Activated CD8-positive, alpha-beta memory T cell treated with anti-CD3 and anti-CD28 coated beads for 48 hours (primary cell): ENCODE measurements at regions not wholly inside any gene's neighbourhood (a gene's known extent, or its start where the extent isn't known, plus 50 kb on each side); places are given as distances from the start of the nearest gene placed in this dataset.

ENCODE experiments used
- DNase-seq, 3 experiments: peaks; one replicate each; pipeline ENCODE4 v3.0.0-alpha.2; 2020; ENCODE audit warnings: low read depth in 2 of 3, low spot score in 2 of 3

DNA sequence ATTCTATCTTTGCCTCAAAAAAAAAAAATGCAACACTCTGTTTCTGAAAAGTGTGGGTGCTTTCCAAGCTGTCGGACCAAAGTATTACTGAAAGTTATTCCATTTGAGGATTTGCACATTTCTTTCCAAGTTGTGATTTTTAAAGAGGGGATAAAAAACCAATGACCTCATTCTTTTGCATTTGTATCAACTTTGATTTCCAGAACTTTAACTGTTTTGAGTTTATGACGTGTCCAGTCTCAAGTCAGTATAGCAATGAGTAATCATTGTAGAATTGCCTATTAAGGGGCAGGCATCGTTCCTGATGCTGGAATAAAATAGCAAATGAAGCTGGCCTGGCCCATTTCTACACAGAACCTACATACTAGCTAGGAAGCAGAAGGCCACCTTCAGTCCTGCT lies 229.6 kb upstream of the RBFOX1 start:
- DNase-seq, result no peak

- no peak for DNase-seq
Observed at GRCh38 chr16:7101054-7101453, 231.6 kb upstream of the RBFOX1 start.

DNA sequence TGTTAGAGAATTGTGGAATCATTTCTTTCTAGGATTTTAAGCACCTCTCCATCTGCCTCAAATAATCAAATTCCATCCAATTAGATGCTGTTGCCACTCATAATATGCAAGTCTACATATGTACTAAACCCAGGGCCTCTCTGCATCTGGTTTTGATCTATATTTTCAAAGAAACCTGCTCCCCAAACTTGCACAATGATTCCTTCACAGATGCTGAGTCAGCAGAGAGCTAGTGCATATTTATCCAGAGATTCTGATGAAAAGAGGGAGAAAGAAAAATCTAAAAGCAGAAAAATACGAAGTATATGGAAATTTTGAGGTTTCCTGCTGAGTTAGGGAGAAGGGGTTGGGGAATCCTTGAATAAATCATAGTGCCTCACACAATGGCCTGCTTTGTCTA lies 235.1 kb upstream of the RBFOX1 start:
- no peak for DNase-seq

- no peak for DNase-seq
Observed at GRCh38 chr16:7093511-7093910, 239.1 kb upstream of the RBFOX1 start.

GRCh38 chr16:7090628-7091115 lies 242.0 kb upstream of the RBFOX1 start:
- no peak for DNase-seq

DNA sequence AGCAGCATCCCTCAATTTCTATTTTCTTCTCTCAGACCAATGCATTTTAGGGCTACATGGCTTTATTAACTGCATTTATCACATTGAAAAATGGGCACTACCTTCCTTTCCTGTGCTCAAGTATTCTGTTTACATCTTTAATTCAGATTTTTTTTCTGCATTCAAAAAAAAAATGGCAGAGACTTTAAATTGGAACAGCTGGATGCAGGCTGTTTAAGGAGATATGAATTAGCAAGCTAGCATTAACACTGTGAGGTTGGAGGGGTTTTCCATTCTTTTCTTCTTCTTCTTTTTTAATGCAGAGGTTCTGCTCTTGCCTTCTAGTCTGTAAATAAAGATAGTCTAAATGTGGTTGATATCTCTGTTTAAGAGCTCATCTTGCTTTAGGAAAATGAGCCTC lies 242.9 kb upstream of the RBFOX1 start:
- DNase-seq, result no peak

GRCh38 chr16:7088711-7089110 lies 243.9 kb upstream of the RBFOX1 start:
- DNase-seq, result no peak

DNA sequence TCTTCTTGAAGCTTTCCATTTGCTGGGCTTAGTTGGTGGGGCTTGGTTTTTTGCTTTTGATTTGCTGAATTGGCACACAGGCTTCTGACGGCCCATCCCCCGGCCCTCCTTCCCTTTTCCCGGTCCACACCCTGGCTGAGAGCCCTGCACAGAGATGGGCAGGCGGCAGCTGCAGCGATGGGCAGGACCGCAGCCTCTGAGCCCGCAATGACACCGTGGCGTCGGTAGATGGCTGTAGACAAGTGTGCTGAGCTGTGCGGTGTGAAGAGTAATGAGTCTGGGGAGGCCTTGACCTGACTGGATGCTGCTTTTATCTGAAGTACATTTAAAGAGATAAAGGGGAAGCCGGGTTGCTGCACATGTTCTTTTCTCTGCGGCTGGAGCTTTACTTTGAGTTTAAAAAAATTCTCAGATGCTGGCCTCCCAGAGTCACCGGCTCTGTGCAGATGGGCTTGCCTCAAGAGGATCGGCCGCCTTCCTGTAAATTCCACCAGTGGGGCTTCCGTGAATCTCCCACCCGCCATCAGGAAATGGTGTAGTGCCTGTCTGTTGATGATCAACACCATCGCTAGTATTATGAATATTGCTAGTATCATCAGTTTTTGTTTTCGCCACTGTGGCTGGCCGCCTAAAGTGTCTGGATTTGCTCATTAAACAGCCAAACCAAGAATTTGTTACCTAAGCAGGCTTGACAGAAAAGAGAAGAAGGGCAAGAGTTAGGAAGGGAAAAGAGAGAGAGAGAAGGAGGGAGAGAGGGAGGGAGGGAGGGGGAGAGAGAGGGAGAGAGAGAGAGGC lies 245.6 kb upstream of the RBFOX1 start:
- no peak for DNase-seq

DNA sequence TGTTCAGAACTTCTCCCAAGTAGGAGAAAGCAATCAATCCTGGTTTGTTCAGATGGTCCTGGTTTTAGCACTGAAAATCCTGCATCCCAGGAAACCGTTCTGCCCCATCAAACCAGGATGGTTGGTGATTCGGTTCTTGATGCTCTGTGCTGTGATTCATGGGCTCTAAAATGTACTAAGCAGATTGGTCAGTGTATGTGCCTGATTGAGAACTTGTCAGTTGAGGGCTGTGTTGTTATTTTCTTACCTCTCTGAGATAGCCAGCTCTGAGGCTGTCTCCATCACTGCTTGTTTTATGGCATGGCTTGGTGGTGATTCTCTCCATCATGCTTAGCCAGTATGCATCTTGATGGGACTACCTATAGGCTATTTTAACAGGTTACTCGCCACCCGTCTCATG lies 246.9 kb upstream of the RBFOX1 start:
- DNase-seq, result no peak

GRCh38 chr16:7083096-7083495 lies 249.5 kb upstream of the RBFOX1 start:
- no peak for DNase-seq

DNA sequence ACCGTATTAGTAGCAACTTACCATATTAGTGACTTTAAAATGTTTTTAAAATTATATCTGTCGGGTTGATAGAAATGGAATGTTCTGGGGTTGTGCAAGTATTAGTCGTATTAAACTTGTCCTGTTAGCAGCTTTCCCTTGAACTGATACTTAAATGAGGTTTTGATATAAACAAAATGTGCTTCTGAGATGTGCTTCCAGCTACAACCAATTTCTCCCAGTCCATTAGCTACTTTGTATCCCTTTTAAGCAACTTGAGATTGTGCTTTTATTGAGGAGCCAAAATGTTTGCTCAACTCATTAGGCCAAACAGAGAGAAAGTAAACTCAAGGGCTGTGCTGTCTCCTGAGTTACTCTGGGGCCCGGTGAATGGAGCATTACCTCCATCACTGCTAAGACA lies 255.0 kb upstream of the RBFOX1 start:
- no peak for DNase-seq

GRCh38 chr16:7074715-7075114 lies 257.9 kb upstream of the RBFOX1 start:
- DNase-seq, result no peak

DNA sequence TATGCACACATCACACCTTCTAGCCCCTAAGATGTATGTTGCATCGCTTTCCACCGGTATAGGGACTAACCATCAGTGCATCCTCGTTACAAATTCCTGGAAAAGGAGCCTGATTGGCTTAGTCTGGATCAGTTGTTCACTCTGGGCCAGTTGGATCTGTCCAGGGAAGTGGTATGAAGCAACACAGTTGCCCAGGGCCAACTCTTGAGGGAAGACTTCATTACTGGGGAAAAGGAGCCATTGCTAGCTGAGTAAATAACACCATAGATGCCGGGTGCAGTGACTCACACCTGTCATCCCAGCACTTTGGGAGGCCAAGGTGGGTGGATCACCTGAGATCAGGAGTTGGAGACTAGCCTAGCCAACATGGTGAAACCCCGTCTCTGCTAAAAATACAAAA lies 275.2 kb upstream of the RBFOX1 start:
- DNase-seq, result no peak

- DNase-seq, result no peak
Observed at GRCh38 chr16:7055443-7055842, 277.2 kb upstream of the RBFOX1 start.

DNA sequence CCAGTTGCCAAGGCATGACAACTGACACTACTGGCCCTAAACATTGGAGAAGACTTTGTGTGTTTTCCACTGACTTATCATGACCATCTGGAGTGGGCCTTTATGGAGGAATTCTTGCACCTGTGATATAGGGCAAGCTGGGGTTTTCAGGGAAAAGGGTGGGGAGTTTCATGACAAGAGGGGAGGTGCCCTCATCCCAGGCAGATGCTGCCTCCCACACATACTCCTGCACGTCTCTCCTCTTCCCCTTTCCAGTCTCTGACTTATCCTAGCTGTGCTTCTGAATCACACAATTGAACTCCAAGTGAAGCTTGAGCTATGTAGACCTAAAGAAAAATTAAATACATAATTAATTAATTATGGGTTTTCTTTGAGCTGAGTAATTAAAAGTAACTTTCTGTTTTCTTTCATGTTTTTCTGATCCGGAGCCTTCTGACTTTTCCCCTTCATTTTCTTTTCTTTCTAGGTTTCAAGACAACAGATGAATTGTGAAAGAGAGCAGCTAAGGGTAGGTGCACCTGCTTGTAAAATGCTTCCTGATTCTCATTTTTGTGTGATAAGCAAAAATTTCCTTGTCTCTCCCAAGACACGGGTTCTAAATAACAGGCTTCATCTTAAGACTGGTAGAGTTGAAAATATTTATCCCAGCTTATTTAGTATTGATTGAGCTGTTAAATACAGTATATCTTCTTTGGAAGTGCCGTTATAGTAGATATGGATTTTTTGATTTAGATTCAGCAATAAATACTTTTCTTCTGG lies 280.9 kb upstream of the RBFOX1 start:
- DNase-seq, result no peak

- DNase-seq, result no peak
Observed at GRCh38 chr16:7044331-7044730, 288.3 kb upstream of the RBFOX1 start.

GRCh38 chr16:7038475-7038874 lies 294.2 kb upstream of the RBFOX1 start:
- no peak for DNase-seq

- no peak for DNase-seq
Observed at GRCh38 chr16:7037495-7037894, 295.1 kb upstream of the RBFOX1 start.

DNA sequence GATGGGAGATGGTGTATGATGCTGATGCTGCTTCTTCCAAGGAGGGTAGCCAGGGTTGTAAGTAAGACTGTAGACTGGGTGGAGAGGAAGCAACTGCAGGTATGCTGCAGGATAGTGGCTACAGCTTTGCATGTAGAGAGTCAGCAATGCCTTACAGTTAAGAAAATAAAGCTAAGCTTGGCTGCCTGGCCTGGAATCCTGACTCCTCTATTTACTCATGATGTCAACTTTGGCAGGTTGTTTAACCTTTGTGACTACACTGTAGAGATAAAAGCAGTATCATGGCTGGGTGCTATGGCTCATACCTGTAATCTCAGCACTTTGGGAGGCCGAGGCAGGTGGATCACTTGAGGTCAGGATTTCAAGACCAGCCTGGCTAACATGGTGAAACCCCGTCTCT lies 301.6 kb upstream of the RBFOX1 start:
- no peak for DNase-seq

GRCh38 chr16:7027401-7027800 lies 305.2 kb upstream of the RBFOX1 start:
- no peak for DNase-seq

- no peak for DNase-seq
Observed at GRCh38 chr16:7026639-7027038, 306.0 kb upstream of the RBFOX1 start.

DNA sequence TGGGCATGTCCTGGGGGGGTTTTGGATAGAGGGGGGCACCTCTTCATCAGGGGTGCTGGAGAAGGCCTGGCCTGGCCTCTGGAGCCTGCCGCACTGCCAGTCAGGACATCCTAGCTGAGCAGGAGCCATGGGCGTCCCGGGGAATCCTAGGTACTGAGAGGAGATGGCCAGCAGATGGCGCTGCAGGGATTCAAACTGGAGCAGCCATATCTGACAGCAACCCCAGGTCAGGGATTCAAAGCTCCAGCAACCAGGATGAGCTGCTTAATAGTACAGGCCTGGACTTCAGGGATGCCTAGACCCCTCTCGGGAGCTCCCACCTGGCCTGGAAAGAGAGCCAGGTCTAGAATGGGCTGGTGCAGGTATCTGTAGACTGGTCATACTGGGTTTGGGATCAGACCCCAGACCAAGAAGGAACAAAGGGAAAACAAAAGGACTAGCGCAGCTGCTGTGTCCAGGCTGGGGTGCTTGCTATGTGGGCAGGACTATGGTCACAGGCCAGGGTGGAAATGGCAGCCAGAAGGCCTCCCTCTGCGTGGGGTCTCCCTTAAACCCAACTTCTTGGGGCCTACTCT lies 306.9 kb upstream of the RBFOX1 start:
- DNase-seq, result peak in 2 of 3 experiments; percentile 4 to 11
